Naive thymus-derived CD4-positive, alpha-beta T cell (primary cell): ENCODE measurements at regions not wholly inside any gene's neighbourhood (a gene's known extent, or its start where the extent isn't known, plus 50 kb on each side); places are given as distances from the start of the nearest gene placed in this dataset.

Source experiments
- ATAC-seq: fragments of 150-1000 bp; cut with Tn5 transposase; 2 replicates; pipeline ENCODE4 v1.10.0; 2021; ENCODE audit warnings: mild to moderate bottlenecking, moderate library complexity
- CTCF ChIA-PET: fragments of 350-600 bp; sonication (Branson Sonifier 250); formaldehyde crosslinking; loops from one replicate; lab custom pipeline; 2021; ENCODE audit warnings: antibody characterized with exemption; lab: Charles Lee
- POLR2A ChIA-PET: fragments of 350-600 bp; sonication (Branson Sonifier 250); formaldehyde crosslinking; loops from one replicate; lab custom pipeline; 2021; ENCODE audit warnings: antibody characterized with exemption, inconsistent platforms; lab: Charles Lee
- DNase-seq, 9 donors: peaks; one replicate each; pipeline versions ENCODE4 v3.0.0 to v3.0.0-alpha.2; 2020 to 2022; ENCODE audit warnings: mixed read lengths in 1 of 9
- H3K27ac ChIP-seq: one replicate; pipeline ENCODE4 v1.7.0; 2013; ENCODE audit warnings: mild to moderate bottlenecking, low read depth, low read length, moderate library complexity
- H3K27me3 ChIP-seq, 2 donors: one replicate each; pipeline ENCODE4 v1.7.0; 2013; ENCODE audit warnings: low read length in 2 of 2, mild to moderate bottlenecking in 2 of 2, moderate library complexity in 2 of 2; ENCODE audit not compliant: control insufficient read depth in 2 of 2, insufficient read depth in 2 of 2
- H3K36me3 ChIP-seq, 3 experiments: 1 replicate in 2 of 3; 2 replicates in 1 of 3; pipeline ENCODE4 v1.7.0; 2013; ENCODE audit warnings: low read length in 3 of 3, mild to moderate bottlenecking in 3 of 3, moderate library complexity in 1 of 3; ENCODE audit not compliant: insufficient read depth in 3 of 3, control insufficient read depth in 2 of 3
- H3K4me1 ChIP-seq, 2 donors: one replicate each; pipeline ENCODE4 v1.7.0; 2013; ENCODE audit warnings: low read length in 2 of 2, mild to moderate bottlenecking in 2 of 2, moderate library complexity in 1 of 2; ENCODE audit not compliant: control insufficient read depth in 2 of 2, insufficient read depth in 2 of 2
- H3K4me3 ChIP-seq: 2 replicates; pipeline ENCODE4 v1.7.0; 2013; ENCODE audit warnings: mild to moderate bottlenecking, low read length
- H3K9me3 ChIP-seq, 3 experiments: 1 replicate in 2 of 3; 2 replicates in 1 of 3; pipeline ENCODE4 v1.7.0; 2013; ENCODE audit warnings: low read length in 3 of 3; ENCODE audit not compliant: control insufficient read depth in 2 of 3
- H3K27ac Mint-ChIP-seq, 9 donors: one replicate each; pipeline ENCODE4 v1.8.0; 2020 to 2022; ENCODE audit warnings: mixed read lengths in 9 of 9, mild to moderate bottlenecking in 8 of 9, moderate library complexity in 5 of 9, inconsistent platforms in 2 of 9
- H3K27me3 Mint-ChIP-seq, 5 donors: one replicate each; pipeline ENCODE4 v1.8.0; 2021 to 2022; ENCODE audit warnings: mixed read lengths in 5 of 5, mild to moderate bottlenecking in 1 of 5
- H3K36me3 Mint-ChIP-seq, 5 donors: one replicate each; pipeline ENCODE4 v1.8.0; 2020 to 2022; ENCODE audit warnings: mixed read lengths in 5 of 5, mild to moderate bottlenecking in 3 of 5, inconsistent platforms in 1 of 5
- H3K4me1 Mint-ChIP-seq, 7 donors: one replicate each; pipeline ENCODE4 v1.8.0; 2020 to 2022; ENCODE audit warnings: mixed read lengths in 7 of 7, mild to moderate bottlenecking in 3 of 7, inconsistent platforms in 1 of 7
- H3K4me3 Mint-ChIP-seq, 10 donors: one replicate each; pipeline ENCODE4 v1.8.0; 2020 to 2022; ENCODE audit warnings: mild to moderate bottlenecking in 10 of 10, mixed read lengths in 10 of 10, moderate library complexity in 6 of 10, inconsistent platforms in 2 of 10
- H3K9me3 Mint-ChIP-seq, 11 donors: one replicate each; pipeline ENCODE4 v1.8.0; 2020 to 2022; ENCODE audit warnings: mixed read lengths in 11 of 11, mild to moderate bottlenecking in 4 of 11, inconsistent platforms in 1 of 11, moderate library complexity in 1 of 11
- intact Hi-C, 2 donors: fragments of 100-400 bp; cut with micrococcal nuclease; formaldehyde crosslinking; loops; one replicate each; pipeline ENCODE4 v1.15.1; 2023

GRCh38 chr21:16156841-16157489 is 427.2 kb downstream of the USP25 start:
- ATAC-seq (no peak), DNase-seq (no peak)
- no peaks in the 10 kb centered on the region for H3K36me3 Mint-ChIP-seq
- POLR2A ChIA-PET = no interaction called here
- Histone ChIP-seq H3K27me3 (no peaks in the 10 kb centered on the region), H3K9me3 (no peaks in the 10 kb centered on the region), H3K4me1 (no peaks in the 10 kb centered on the region), H3K27ac (no peak overlapping the region), H3K36me3 (no peaks in the 10 kb centered on the region), H3K4me3 (no peak overlapping the region)
- H3K4me3 Mint-ChIP-seq = no peak overlapping the region
- H3K27ac Mint-ChIP-seq = no peak overlapping the region
- no peaks in the 10 kb centered on the region for H3K4me1 Mint-ChIP-seq
- no peaks in the 10 kb centered on the region for H3K27me3 Mint-ChIP-seq
- CTCF ChIA-PET = interaction anchor here (1.0 kb wide), 1 partner anchor 29 kb away, joined by 3 read pairs; no protein-coding TSS in a partner anchor
- intact Hi-C loops = no loop called here
- H3K9me3 Mint-ChIP-seq = peaks cover 0 to 2% (median 0%) of the 10 kb centered on the region in 11 donors

- H3K27ac Mint-ChIP-seq = no peak overlapping the region
- POLR2A ChIA-PET = no interaction called here
- H3K9me3 ChIP-seq = no peaks in the 10 kb centered on the region
- ATAC-seq = no peak
- intact Hi-C loops = no loop called here
- no peak overlapping the region for H3K4me3 Mint-ChIP-seq
- no peaks in the 10 kb centered on the region for H3K4me1 Mint-ChIP-seq
- no peaks in the 10 kb centered on the region for H3K27me3 ChIP-seq
- peaks cover 0 to 2% (median 0%) of the 10 kb centered on the region in 11 donors for H3K9me3 Mint-ChIP-seq
- no peak overlapping the region for H3K4me3 ChIP-seq
- H3K27ac ChIP-seq = no peak overlapping the region
- H3K36me3 ChIP-seq = no peaks in the 10 kb centered on the region
- no peak for DNase-seq
- no peaks in the 10 kb centered on the region for H3K4me1 ChIP-seq
- CTCF ChIA-PET = no interaction called here
- no peaks in the 10 kb centered on the region for H3K36me3 Mint-ChIP-seq
- H3K27me3 Mint-ChIP-seq = no peaks in the 10 kb centered on the region
Observed at GRCh38 chr21:16159213-16159970, 429.6 kb downstream of the USP25 start.

- ATAC-seq (no peak), DNase-seq (no peak)
- ChIA-PET CTCF (no interaction called here), POLR2A (no interaction called here)
- Histone ChIP-seq H3K4me3 (no peak overlapping the region), H3K4me1 (no peaks in the 10 kb centered on the region), H3K27ac (no peak overlapping the region), H3K9me3 (no peaks in the 10 kb centered on the region), H3K27me3 (no peaks in the 10 kb centered on the region), H3K36me3 (no peaks in the 10 kb centered on the region)
- Mint-ChIP-seq H3K9me3 (peaks cover 0 to 2% (median 0%) of the 10 kb centered on the region in 11 donors), H3K36me3 (no peaks in the 10 kb centered on the region), H3K4me1 (no peaks in the 10 kb centered on the region), H3K27me3 (no peaks in the 10 kb centered on the region), H3K27ac (no peak overlapping the region), H3K4me3 (no peak overlapping the region)
- intact Hi-C loops = no loop called here
Observed at GRCh38 chr21:16159971-16160350, 430.2 kb downstream of the USP25 start.

GRCh38 chr21:16162953-16163352 is 433.2 kb downstream of the USP25 start:
- ChIA-PET POLR2A (no interaction called here), CTCF (no interaction called here)
- no peak for DNase-seq
- Histone ChIP-seq H3K27me3 (no peaks in the 10 kb centered on the region), H3K27ac (no peak overlapping the region), H3K4me1 (no peaks in the 10 kb centered on the region), H3K36me3 (no peaks in the 10 kb centered on the region), H3K9me3 (no peaks in the 10 kb centered on the region), H3K4me3 (no peak overlapping the region)
- no peak for ATAC-seq
- no peaks in the 10 kb centered on the region for H3K36me3 Mint-ChIP-seq
- H3K27ac Mint-ChIP-seq = no peak overlapping the region
- intact Hi-C loops = no loop called here
- no peaks in the 10 kb centered on the region for H3K4me1 Mint-ChIP-seq
- no peaks in the 10 kb centered on the region for H3K27me3 Mint-ChIP-seq
- no peak overlapping the region for H3K4me3 Mint-ChIP-seq
- peaks cover 0 to 2% (median 0%) of the 10 kb centered on the region in 11 donors for H3K9me3 Mint-ChIP-seq

- H3K4me3 Mint-ChIP-seq = no peak overlapping the region
- intact Hi-C loops = no loop called here
- POLR2A ChIA-PET = no interaction called here
Observed at GRCh38 chr21:16169102-16169511, 439.3 kb downstream of the USP25 start.

GRCh38 chr21:16169779-16170178 is 440.0 kb downstream of the USP25 start:
- H3K4me1 ChIP-seq = no peaks in the 10 kb centered on the region
- DNase-seq = no peak
- Mint-ChIP-seq H3K27ac (no peak overlapping the region), H3K36me3 (no peaks in the 10 kb centered on the region), H3K4me3 (no peak overlapping the region), H3K4me1 (no peaks in the 10 kb centered on the region), H3K27me3 (no peaks in the 10 kb centered on the region), H3K9me3 (peaks cover 0 to 1% (median 0%) of the 10 kb centered on the region in 11 donors)
- no peaks in the 10 kb centered on the region for H3K9me3 ChIP-seq
- no peak for ATAC-seq
- H3K4me3 ChIP-seq = no peak overlapping the region
- H3K27ac ChIP-seq = no peak overlapping the region
- no peaks in the 10 kb centered on the region for H3K27me3 ChIP-seq
- CTCF ChIA-PET = no interaction called here
- H3K36me3 ChIP-seq = no peaks in the 10 kb centered on the region
- intact Hi-C loops = no loop called here
- POLR2A ChIA-PET = no interaction called here

More at GRCh38 chr21:16169102-16169511, 439.3 kb downstream of the USP25 start:
- Mint-ChIP-seq H3K27ac (peak overlapping the region in 1 of 9 donors; percentile 11), H3K4me1 (no peaks in the 10 kb centered on the region), H3K27me3 (no peaks in the 10 kb centered on the region), H3K9me3 (peaks cover 0 to under 1% (median 0%) of the 10 kb centered on the region in 11 donors), H3K36me3 (no peaks in the 10 kb centered on the region)
- H3K9me3 ChIP-seq = no peaks in the 10 kb centered on the region
- no peak overlapping the region for H3K27ac ChIP-seq
- ATAC-seq = no peak
- H3K4me3 ChIP-seq = no peak overlapping the region
- no peaks in the 10 kb centered on the region for H3K4me1 ChIP-seq
- CTCF ChIA-PET = no interaction called here
- H3K36me3 ChIP-seq = no peaks in the 10 kb centered on the region
- DNase-seq = no peak
- H3K27me3 ChIP-seq = no peaks in the 10 kb centered on the region

GRCh38 chr21:16176570-16176969 is 446.8 kb downstream of the USP25 start:
- Histone ChIP-seq H3K4me3 (no peak overlapping the region), H3K36me3 (no peaks in the 10 kb centered on the region), H3K9me3 (no peaks in the 10 kb centered on the region), H3K4me1 (no peaks in the 10 kb centered on the region), H3K27ac (no peak overlapping the region), H3K27me3 (no peaks in the 10 kb centered on the region)
- Mint-ChIP-seq H3K36me3 (no peaks in the 10 kb centered on the region), H3K27ac (no peak overlapping the region), H3K9me3 (peaks cover 0 to 1% (median 0%) of the 10 kb centered on the region in 11 donors), H3K4me3 (no peak overlapping the region), H3K4me1 (no peaks in the 10 kb centered on the region), H3K27me3 (no peaks in the 10 kb centered on the region)
- ATAC-seq (no peak), DNase-seq (no peak)
- intact Hi-C loops = no loop called here
- ChIA-PET CTCF (no interaction called here), POLR2A (no interaction called here)
